IPS-18a (cell line): ENCODE measurements at regions not wholly inside any gene's neighbourhood (a gene's known extent, or its start where the extent isn't known, plus 50 kb on each side); places are given as distances from the start of the nearest gene placed in this dataset.

Source experiments
- H3K27ac ChIP-seq: one replicate; pipeline ENCODE4 v1.5.1; 2013; ENCODE audit warnings: low read length
- H3K27me3 ChIP-seq: one replicate; pipeline ENCODE4 v1.6.1; 2013; ENCODE audit warnings: mild to moderate bottlenecking, low read length; ENCODE audit not compliant: control insufficient read depth, insufficient read depth
- H3K36me3 ChIP-seq: one replicate; pipeline ENCODE4 v1.6.1; 2013; ENCODE audit warnings: low read depth, low read length; ENCODE audit not compliant: control insufficient read depth
- H3K4me1 ChIP-seq: one replicate; pipeline ENCODE4 v1.6.1; 2013; ENCODE audit warnings: low read depth, low read length; ENCODE audit not compliant: control insufficient read depth
- H3K4me3 ChIP-seq: one replicate; pipeline ENCODE4 v1.5.1; 2013; ENCODE audit warnings: low read length
- H3K9ac ChIP-seq: one replicate; pipeline ENCODE4 v1.6.1; 2013; ENCODE audit warnings: mild to moderate bottlenecking, low read length, moderate library complexity
- H3K9me3 ChIP-seq: one replicate; pipeline ENCODE4 v1.6.1; 2013; ENCODE audit warnings: low read depth, low read length; ENCODE audit not compliant: control insufficient read depth

- Histone ChIP-seq H3K9ac (no peak overlapping the region), H3K27me3 (no peaks in the 10 kb centered on the region), H3K36me3 (no peaks in the 10 kb centered on the region), H3K9me3 (no peaks in the 10 kb centered on the region), H3K27ac (no peak overlapping the region), H3K4me3 (no peak overlapping the region), H3K4me1 (peaks cover 23% of the 10 kb centered on the region)
These were observed 111.2 kb downstream of the SEM1 start for GRCh38 chr7:96598421-96598820.

DNA sequence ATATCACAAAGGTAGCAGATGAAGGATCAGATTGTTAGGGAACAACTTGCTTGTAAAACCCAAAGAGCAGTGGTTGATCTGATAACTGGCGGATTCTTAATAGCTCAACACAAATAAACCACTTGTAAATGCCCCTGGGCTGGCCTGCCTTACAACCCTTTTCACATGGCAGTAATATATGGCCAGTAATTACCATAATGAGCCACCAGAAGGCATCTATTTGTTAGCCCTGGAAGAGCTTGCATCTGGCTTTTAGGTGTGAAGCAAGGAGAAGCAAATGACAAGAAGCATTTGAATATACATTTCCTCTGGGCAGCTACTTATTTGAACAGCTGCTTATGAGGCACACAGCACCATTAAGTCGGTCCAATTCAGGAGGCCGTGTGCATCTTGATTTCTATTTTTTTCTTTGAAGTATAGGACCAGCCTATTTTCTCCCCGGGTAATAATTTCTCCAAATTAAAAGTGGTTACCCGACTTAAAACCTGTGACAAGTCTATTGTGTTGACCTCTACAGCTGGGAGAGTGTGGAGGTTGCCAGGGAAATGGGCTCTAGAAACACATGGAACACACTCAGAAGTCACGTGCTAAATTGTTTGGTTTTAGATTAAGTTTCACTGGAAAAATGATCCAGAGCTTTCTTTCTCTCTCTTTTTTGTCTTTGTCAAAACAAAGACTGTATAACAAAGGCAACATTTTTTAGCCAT lies 113.4 kb downstream of the SEM1 start:
- Histone ChIP-seq H3K36me3 (no peaks in the 10 kb centered on the region), H3K9ac (no peak overlapping the region), H3K27ac (no peak overlapping the region), H3K9me3 (no peaks in the 10 kb centered on the region), H3K4me1 (peaks cover 44% of the 10 kb centered on the region), H3K4me3 (no peak overlapping the region), H3K27me3 (no peaks in the 10 kb centered on the region)

DNA sequence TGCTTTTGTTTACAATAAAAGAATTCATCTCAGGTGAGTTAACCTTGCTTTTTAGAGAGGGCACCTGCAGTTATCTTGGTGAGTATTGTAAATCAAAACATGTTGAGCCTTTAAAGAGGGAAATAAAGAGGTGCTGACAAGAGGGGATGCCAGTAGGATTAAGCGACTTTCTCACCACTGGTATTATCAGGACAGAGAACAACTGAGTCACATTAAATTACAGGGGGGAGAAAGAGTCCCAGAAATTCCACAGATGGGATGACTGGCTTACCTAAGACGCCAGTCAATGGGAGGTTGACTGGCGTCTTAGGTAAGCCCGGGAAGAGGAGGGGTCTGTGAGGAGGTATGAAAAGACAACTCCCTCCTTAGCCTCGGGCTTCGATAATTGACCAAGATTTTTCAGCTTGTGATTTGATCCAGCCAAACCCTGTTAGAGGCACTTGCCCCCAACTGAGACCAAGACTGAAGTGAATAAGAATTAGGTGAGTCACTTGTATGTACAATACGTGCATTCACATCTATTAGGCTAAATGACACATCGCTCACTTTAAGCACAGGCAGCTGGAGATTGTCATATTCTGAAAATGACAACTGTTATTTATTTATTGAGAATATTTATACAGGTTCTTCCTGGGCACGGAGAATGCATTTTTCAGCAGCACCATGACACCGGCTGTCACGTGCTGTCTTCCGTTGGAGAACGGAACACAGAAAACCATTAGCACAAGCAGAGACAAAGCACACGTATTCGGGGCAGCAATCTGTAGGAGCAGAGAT lies 117.6 kb downstream of the SEM1 start:
- Histone ChIP-seq H3K9ac (peak overlapping the region; percentile 30), H3K9me3 (no peaks in the 10 kb centered on the region), H3K4me3 (peak overlapping the region; percentile 54), H3K36me3 (no peaks in the 10 kb centered on the region), H3K27ac (peak overlapping the region; percentile 15), H3K27me3 (no peaks in the 10 kb centered on the region), H3K4me1 (peaks cover 67% of the 10 kb centered on the region)

DNA sequence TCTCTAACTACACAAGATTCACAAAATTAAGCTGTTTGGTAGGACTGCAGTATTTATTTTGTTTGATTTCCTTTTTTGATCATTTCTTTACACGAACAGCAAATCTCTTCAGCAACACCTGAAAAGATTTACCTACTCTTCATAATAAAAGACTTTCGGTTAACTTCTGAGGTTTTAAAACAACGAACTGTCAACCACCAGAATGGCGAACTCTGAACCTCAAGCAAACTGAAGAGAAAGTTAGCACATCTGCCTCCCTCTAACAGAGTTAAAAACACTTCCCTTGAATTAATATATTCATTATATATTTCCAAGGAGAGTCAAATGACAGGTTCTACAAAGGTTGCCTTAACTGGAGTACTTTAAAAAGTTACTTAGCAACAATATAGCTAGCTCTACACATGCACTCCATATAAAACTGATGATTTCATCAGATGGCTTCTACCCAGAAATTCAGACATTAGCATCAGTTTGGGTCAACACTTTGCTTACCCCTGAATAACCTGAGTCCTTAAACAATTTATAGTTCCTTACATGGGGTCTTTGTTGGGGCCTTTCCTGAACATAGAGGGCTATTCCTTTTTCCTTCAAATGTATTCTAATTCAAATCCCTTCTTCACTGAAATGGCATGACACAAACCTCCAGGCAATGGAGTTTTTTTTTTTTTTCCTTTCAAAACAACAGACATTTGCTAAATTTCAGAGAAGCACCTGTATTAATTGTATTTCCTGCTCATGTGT lies 118.3 kb downstream of the SEM1 start:
- peaks cover 61% of the 10 kb centered on the region for H3K4me1 ChIP-seq
- H3K9me3 ChIP-seq = no peaks in the 10 kb centered on the region
- no peaks in the 10 kb centered on the region for H3K36me3 ChIP-seq
- peak overlapping the region; percentile 15 for H3K27ac ChIP-seq
- H3K4me3 ChIP-seq = peak overlapping the region; percentile 54
- H3K9ac ChIP-seq = peak overlapping the region; percentile 30
- no peaks in the 10 kb centered on the region for H3K27me3 ChIP-seq

DNA sequence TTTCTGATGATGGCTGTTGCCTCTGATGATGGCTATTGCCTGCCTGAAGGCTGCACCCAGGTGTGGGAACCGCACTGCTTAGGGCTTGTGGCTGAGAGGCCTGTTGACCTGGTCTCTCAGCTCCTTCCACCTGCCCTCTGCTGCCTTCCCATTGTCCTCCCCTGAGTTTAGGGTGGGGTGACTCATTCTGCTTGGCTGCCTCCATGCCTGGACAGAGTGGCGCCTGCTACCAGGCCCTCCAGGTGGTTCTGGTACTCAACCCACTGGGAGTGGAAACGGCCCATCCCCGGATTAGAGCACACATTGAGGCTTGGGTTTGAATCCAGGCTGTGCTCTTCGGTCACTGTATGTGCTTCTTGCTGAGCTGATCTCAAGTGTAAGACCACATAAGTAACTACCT lies 120.6 kb downstream of the SEM1 start:
- no peak overlapping the region for H3K27ac ChIP-seq
- H3K27me3 ChIP-seq = no peaks in the 10 kb centered on the region
- no peaks in the 10 kb centered on the region for H3K9me3 ChIP-seq
- H3K4me1 ChIP-seq = peaks cover 50% of the 10 kb centered on the region
- H3K36me3 ChIP-seq = no peaks in the 10 kb centered on the region
- H3K4me3 ChIP-seq = no peak overlapping the region
- H3K9ac ChIP-seq = no peak overlapping the region

DNA sequence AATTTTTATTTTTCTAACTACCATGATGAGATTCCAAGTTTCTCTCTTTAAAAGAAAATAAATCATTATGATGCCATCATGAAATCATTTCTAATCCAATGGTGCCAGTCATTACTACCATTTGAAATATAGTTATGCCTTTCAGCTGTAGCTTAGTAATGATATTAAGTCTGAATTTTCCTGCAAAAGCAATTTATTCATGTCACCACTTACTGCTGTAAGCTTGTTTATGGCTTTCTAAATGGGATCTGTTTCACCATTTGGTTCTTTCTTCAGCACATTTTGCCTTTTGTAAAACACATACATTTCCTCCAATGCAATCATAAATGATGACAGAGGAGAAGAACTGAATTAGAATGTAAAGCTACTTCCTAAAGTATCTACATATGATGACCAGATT lies 130.5 kb downstream of the SEM1 start:
- Histone ChIP-seq H3K9me3 (no peaks in the 10 kb centered on the region), H3K36me3 (no peaks in the 10 kb centered on the region), H3K4me1 (no peaks in the 10 kb centered on the region), H3K4me3 (no peak overlapping the region), H3K27me3 (no peaks in the 10 kb centered on the region), H3K9ac (no peak overlapping the region), H3K27ac (no peak overlapping the region)

DNA sequence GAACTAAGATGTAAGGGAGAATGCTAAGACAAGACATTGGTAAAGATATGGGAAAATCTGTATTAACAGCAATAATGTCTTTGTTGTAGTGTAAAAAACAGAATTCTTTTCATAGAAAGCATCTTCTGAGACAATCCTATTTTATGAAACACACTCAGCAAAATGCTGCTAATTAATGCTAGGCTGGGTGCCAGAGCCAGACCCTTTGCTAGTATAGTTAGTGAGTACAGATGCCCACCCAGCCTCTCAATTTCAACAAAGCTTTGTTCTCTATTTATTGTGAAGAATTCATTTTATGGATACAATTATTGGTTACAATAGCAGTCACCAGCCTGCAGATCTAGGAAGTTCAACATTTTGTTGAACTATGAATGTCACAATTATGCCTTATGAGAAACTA lies 131.0 kb downstream of the SEM1 start:
- Histone ChIP-seq H3K4me3 (no peak overlapping the region), H3K27me3 (no peaks in the 10 kb centered on the region), H3K9ac (no peak overlapping the region), H3K4me1 (no peaks in the 10 kb centered on the region), H3K27ac (no peak overlapping the region), H3K36me3 (no peaks in the 10 kb centered on the region), H3K9me3 (no peaks in the 10 kb centered on the region)

- H3K9me3 ChIP-seq = no peaks in the 10 kb centered on the region
- no peak overlapping the region for H3K4me3 ChIP-seq
- no peaks in the 10 kb centered on the region for H3K4me1 ChIP-seq
- H3K9ac ChIP-seq = no peak overlapping the region
- H3K36me3 ChIP-seq = no peaks in the 10 kb centered on the region
- no peaks in the 10 kb centered on the region for H3K27me3 ChIP-seq
- no peak overlapping the region for H3K27ac ChIP-seq
These were observed 146.2 kb downstream of the SEM1 start for GRCh38 chr7:96563409-96563808.

DNA sequence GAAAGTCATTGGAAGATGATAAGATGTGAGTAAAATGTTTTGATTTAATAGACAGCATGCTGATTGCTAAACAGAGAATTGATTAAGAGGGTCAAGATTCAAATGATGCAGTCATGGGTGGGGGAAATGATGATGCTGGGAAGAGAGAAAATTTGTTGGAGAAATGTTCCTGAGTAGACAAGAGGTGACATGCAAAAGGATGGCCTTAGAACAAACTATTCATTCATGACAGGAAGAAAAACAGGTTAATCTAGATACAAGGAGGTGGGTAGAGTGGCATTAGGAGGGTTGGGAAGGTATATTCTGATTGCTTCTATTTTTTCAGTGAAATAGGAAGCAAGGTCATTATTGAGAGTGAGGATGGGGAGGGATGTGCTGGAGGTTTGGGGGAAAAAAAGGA lies 146.7 kb downstream of the SEM1 start:
- H3K27me3 ChIP-seq = no peaks in the 10 kb centered on the region
- H3K4me3 ChIP-seq = no peak overlapping the region
- H3K9ac ChIP-seq = no peak overlapping the region
- H3K27ac ChIP-seq = no peak overlapping the region
- H3K36me3 ChIP-seq = no peaks in the 10 kb centered on the region
- no peaks in the 10 kb centered on the region for H3K9me3 ChIP-seq
- H3K4me1 ChIP-seq = no peaks in the 10 kb centered on the region

DNA sequence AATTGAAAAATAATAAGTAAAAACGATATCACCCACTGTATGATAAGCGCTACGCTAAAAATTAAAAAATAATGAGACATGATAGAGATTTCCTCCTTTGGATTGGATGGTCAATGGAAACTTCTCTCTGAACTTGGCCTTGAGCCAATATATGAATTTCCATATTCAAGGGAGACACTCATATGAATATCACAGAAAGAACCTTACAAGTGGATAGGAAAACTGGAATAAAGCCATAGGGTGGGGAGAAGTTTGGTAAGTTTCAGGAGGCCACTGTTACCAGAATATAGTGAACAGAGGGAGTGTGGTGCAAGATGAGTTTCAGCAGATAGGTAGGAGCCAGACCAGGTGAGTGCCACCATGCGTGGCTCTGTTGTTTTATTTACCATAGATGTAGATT lies 147.2 kb downstream of the SEM1 start:
- Histone ChIP-seq H3K27me3 (no peaks in the 10 kb centered on the region), H3K36me3 (no peaks in the 10 kb centered on the region)

DNA sequence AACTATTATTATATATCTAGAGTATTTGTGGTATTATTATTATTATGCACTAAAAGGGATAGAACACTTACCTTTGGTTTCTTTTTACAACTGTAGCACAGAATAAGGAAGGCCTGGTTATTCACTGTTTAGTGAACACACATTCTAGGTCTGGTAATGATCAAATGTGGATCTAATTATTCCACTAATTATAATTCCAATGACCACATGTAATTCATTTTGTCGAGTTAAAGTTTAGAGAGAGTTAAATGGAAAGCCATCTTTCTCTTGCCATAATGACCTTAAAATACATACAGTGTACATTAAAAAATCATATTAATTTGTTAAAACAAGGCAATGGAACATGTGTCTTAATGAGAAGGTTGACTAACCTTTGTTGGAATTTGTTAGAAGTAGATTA lies 147.8 kb downstream of the SEM1 start:
- no peaks in the 10 kb centered on the region for H3K36me3 ChIP-seq
- H3K9ac ChIP-seq = no peak overlapping the region
- no peaks in the 10 kb centered on the region for H3K4me1 ChIP-seq
- H3K9me3 ChIP-seq = no peaks in the 10 kb centered on the region
- no peaks in the 10 kb centered on the region for H3K27me3 ChIP-seq
- no peak overlapping the region for H3K27ac ChIP-seq
- no peak overlapping the region for H3K4me3 ChIP-seq

More for the DNA sequence above, 147.2 kb downstream of the SEM1 start:
- H3K9me3 ChIP-seq = no peaks in the 10 kb centered on the region
- H3K9ac ChIP-seq = no peak overlapping the region
- no peaks in the 10 kb centered on the region for H3K4me1 ChIP-seq
- no peak overlapping the region for H3K4me3 ChIP-seq
- no peak overlapping the region for H3K27ac ChIP-seq
